B cell (primary cell): ENCODE measurements at regions not wholly inside any gene's neighbourhood (a gene's known extent, or its start where the extent isn't known, plus 50 kb on each side); places are given as distances from the start of the nearest gene placed in this dataset.

Experiments
- ATAC-seq: fragments of 200-7000 bp; cut with Tn5 transposase; one replicate; pipeline ENCODE4 v1.10.0; 2021; ENCODE audit warnings: low read depth, mild to moderate bottlenecking, moderate number of reproducible peaks, moderate library complexity
- CTCF ChIA-PET: fragments of 350-600 bp; sonication (Branson Sonifier 250); formaldehyde crosslinking; loops from one replicate; lab custom pipeline; 2021; ENCODE audit warnings: antibody characterized with exemption, inconsistent platforms; lab: Charles Lee
- POLR2A ChIA-PET: fragments of 350-600 bp; sonication (Branson Sonifier 250); formaldehyde crosslinking; loops from one replicate; lab custom pipeline; 2021; ENCODE audit warnings: antibody characterized with exemption; lab: Charles Lee
- DNase-seq: peaks from one replicate; pipeline ENCODE4 v3.0.0; 2013
- H2AFZ ChIP-seq: 2 replicates; pipeline ENCODE4 v1.6.1; 2012; ENCODE audit warnings: mild to moderate bottlenecking, low read depth, low read length; ENCODE audit not compliant: insufficient read depth, poor library complexity, severe bottlenecking
- H3K27ac ChIP-seq, 2 donors: 1 replicate in 1 of 2; 2 replicates in 1 of 2; pipeline ENCODE4 v1.5.1; 2012 to 2013; ENCODE audit warnings: low read length in 2 of 2, mild to moderate bottlenecking in 2 of 2, moderate library complexity in 1 of 2
- H3K27me3 ChIP-seq, 4 experiments: fragments of 200-600 bp in 1 of 4; sonication (generic) in 1 of 4; replicated peaks in 1 of 4; 1 replicate in 2 of 4; 2 replicates in 2 of 4; pipeline versions ENCODE4 v1.6.1 to v1.7.0; 2013 to 2016; ENCODE audit warnings: low read length in 3 of 4, mild to moderate bottlenecking in 2 of 4, mixed read lengths in 1 of 4, moderate library complexity in 1 of 4; ENCODE audit not compliant: insufficient read depth in 4 of 4, control insufficient read depth in 3 of 4; ENCODE audit errors: control extremely low read depth in 1 of 4
- H3K36me3 ChIP-seq, 2 experiments: replicated peaks in 1 of 2; 1 replicate in 1 of 2; 2 replicates in 1 of 2; pipeline versions ENCODE4 v1.6.1 to v1.7.1; 2013; ENCODE audit warnings: low read length in 1 of 2; ENCODE audit not compliant: insufficient read depth in 2 of 2, control insufficient read depth in 1 of 2; ENCODE audit errors: control extremely low read depth in 1 of 2, extremely low read depth in 1 of 2
- H3K4me1 ChIP-seq, 2 donors: fragments of 200-600 bp in 1 of 2; sonication (generic) in 1 of 2; 1 replicate in 1 of 2; 2 replicates in 1 of 2; pipeline versions ENCODE4 v1.5.1 to v1.6.1; 2013 to 2017; ENCODE audit warnings: low read length in 2 of 2; ENCODE audit not compliant: control insufficient read depth in 2 of 2, insufficient read depth in 2 of 2
- H3K4me2 ChIP-seq: replicated peaks from 2 replicates; pipeline ENCODE3; 2012; ENCODE audit warnings: mild to moderate bottlenecking, low read depth, low read length; ENCODE audit not compliant: poor library complexity, severe bottlenecking
- H3K4me3 ChIP-seq, 5 experiments: fragments of 200-600 bp in 1 of 5; sonication (generic) in 1 of 5; 1 replicate in 3 of 5; 2 replicates in 2 of 5; pipeline versions ENCODE4 v1.5.1 to v1.7.0; 2011 to 2016; ENCODE audit warnings: low read length in 4 of 5, mild to moderate bottlenecking in 4 of 5, low read depth in 2 of 5, control low read depth in 1 of 5, moderate library complexity in 1 of 5; ENCODE audit not compliant: insufficient read depth in 1 of 5; ENCODE audit errors: control extremely low read depth in 1 of 5, extremely low read depth in 1 of 5
- H3K79me2 ChIP-seq: fragments of 200-600 bp; sonication (generic); one replicate; pipeline ENCODE4 v1.6.0; 2016; ENCODE audit warnings: low read length; ENCODE audit not compliant: control insufficient read depth, insufficient read depth
- H3K9ac ChIP-seq: fragments of 200-600 bp; sonication (generic); 2 replicates; pipeline ENCODE4 v1.6.1; 2017; ENCODE audit warnings: mild to moderate bottlenecking, low read length, moderate library complexity
- H3K9me3 ChIP-seq, 3 donors: one replicate each; pipeline versions ENCODE4 v1.6.1 to v1.7.1; 2013; ENCODE audit warnings: low read length in 2 of 3; ENCODE audit not compliant: control insufficient read depth in 2 of 3, insufficient read depth in 1 of 3; ENCODE audit errors: control extremely low read depth in 1 of 3
- H4K20me1 ChIP-seq: 2 replicates; pipeline ENCODE4 v1.6.0; 2012; ENCODE audit warnings: mild to moderate bottlenecking, low read length; ENCODE audit not compliant: insufficient read depth, control insufficient read depth, poor library complexity, severe bottlenecking
- H3K27ac Mint-ChIP-seq: one replicate; pipeline ENCODE4 v1.8.0; 2021; ENCODE audit warnings: mixed read lengths
- H3K27me3 Mint-ChIP-seq: one replicate; pipeline ENCODE4 v1.8.0; 2021; ENCODE audit warnings: mixed read lengths
- H3K4me1 Mint-ChIP-seq: one replicate; pipeline ENCODE4 v1.8.0; 2021; ENCODE audit warnings: mixed read lengths
- H3K4me3 Mint-ChIP-seq: one replicate; pipeline ENCODE4 v1.8.0; 2021; ENCODE audit warnings: mixed read lengths
- H3K9me3 Mint-ChIP-seq: one replicate; pipeline ENCODE4 v1.8.0; 2022; ENCODE audit warnings: mixed read lengths; ENCODE audit not compliant: insufficient read depth
- CTCF ChIP-seq: fragments of 200-600 bp; IDR thresholded peaks from one replicate; pipeline ENCODE4 v1.8.0; 2022; ENCODE audit warnings: antibody characterized with exemption, mild to moderate bottlenecking
- EZH2 ChIP-seq: IDR thresholded peaks from 2 replicates; pipeline ENCODE4 v1.6.1; 2012; ENCODE audit warnings: borderline replicate concordance, low read depth, mild to moderate bottlenecking, moderate library complexity, low read length; ENCODE audit not compliant: insufficient read depth, poor library complexity, severe bottlenecking
- WGBS: methylation state at CpG from one replicate; pipeline ENCODE4 v1.1.5; 2013; ENCODE audit warnings: missing lambda C conversion rate; ENCODE audit not compliant: insufficient coverage; 5-methylcytosine and 5-hydroxymethylcytosine counted together
- intact Hi-C: fragments of 100-400 bp; cut with micrococcal nuclease; formaldehyde crosslinking; loops from one replicate; pipeline ENCODE4 v1.10.0; 2022

- H3K27me3 Mint-ChIP-seq = peaks cover 50% of the 10 kb centered on the region
- DNase-seq = no peak
- Histone ChIP-seq H3K36me3 (no peaks in the 10 kb centered on the region), H3K9me3 (no peaks in the 10 kb centered on the region), H3K79me2 (no peaks in the 10 kb centered on the region), H2AFZ (no peak overlapping the region), H3K4me2 (no peak overlapping the region), H3K4me3 (no peak overlapping the region), H3K9ac (no peak overlapping the region), H3K27ac (no peak overlapping the region), H3K27me3 (peaks cover 0 to 11% (median 4%) of the 10 kb centered on the region in 4 experiments), H3K4me1 (peaks cover 0 to under 1% of the 10 kb centered on the region in 2 donors), H4K20me1 (no peaks in the 10 kb centered on the region)
- H3K27ac Mint-ChIP-seq = peak overlapping the region; percentile 22
- ChIA-PET CTCF (interaction anchor here (1.0 to 3.5 kb wide), 2 partner anchors 8 to 120 kb away, joined by 3 to 40 read pairs; no protein-coding TSS in a partner anchor), POLR2A (no interaction called here)
- no peak overlapping the region for H3K4me3 Mint-ChIP-seq
- no peak for ATAC-seq
- intact Hi-C loops = no loop called here
- H3K9me3 Mint-ChIP-seq = no peaks in the 10 kb centered on the region
- peaks cover under 1% of the 10 kb centered on the region for H3K4me1 Mint-ChIP-seq
- WGBS = 82% methylated on average over 2 of the region's 2 CpGs
- TF ChIP-seq EZH2 (no peak), CTCF (no peak)
Measured at GRCh38 chr11:119476038-119476437, 53.1 kb upstream of the THY1 start.

- peak; percentile 59 for DNase-seq
- intact Hi-C loops = no loop called here
- no peak overlapping the region for H3K4me2 ChIP-seq
- Mint-ChIP-seq H3K4me1 (no peaks in the 10 kb centered on the region), H3K9me3 (no peaks in the 10 kb centered on the region), H3K27me3 (peaks cover 45% of the 10 kb centered on the region), H3K4me3 (no peak overlapping the region), H3K27ac (no peak overlapping the region)
- H3K27ac ChIP-seq = no peak overlapping the region
- peak; percentile 67 for ATAC-seq
- H2AFZ ChIP-seq = no peak overlapping the region
- no peak overlapping the region for H3K4me3 ChIP-seq
- no peaks in the 10 kb centered on the region for H4K20me1 ChIP-seq
- ChIA-PET POLR2A (no interaction called here), CTCF (interaction anchor here (0.6 to 3.5 kb wide), 11 partner anchors 8 to 703 kb away, joined by 3 to 40 read pairs (median 4); no protein-coding TSS in a partner anchor)
- H3K79me2 ChIP-seq = no peaks in the 10 kb centered on the region
- TF ChIP-seq EZH2 = no peak
- TF ChIP-seq CTCF = peak; percentile 78
- H3K36me3 ChIP-seq = no peaks in the 10 kb centered on the region
- peaks cover 0 to 11% (median 3%) of the 10 kb centered on the region in 4 experiments for H3K27me3 ChIP-seq
- WGBS = 35% methylated on average over 7 of the region's 9 CpGs
- H3K4me1 ChIP-seq = no peaks in the 10 kb centered on the region
- no peaks in the 10 kb centered on the region for H3K9me3 ChIP-seq
- no peak overlapping the region for H3K9ac ChIP-seq
Measured at GRCh38 chr11:119474682-119475596, 52.0 kb upstream of the THY1 start.
